ENCODE measurements at regions not wholly inside any gene's neighbourhood (a gene's known extent, or its start where the extent isn't known, plus 50 kb on each side); places are given as distances from the start of the nearest gene placed in this dataset.

DNA sequence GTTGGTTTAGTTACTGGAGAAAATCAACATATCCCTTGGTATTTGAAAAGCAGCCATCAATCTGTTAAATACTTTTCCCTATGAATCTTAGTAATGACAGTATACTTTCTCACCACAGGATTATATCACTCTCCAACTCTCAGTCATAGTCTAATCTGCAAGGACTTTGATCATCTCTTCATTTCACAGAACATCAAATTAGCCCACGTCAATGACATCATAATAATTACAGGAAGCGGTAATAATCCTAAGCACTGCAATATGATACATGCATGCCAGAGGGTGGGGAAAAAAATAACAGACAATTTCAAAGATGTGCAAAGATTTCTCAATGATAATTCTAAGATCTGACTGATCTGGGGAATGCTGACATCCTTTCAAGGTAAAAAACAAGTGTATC, 404.1 kb downstream of the GPM6A start:
- Histone ChIP-seq H3K4me1 (ENCODE audit: insufficient read depth, low read length, poor library complexity, severe bottlenecking) (no peaks in the 10 kb centered on the region), H3K27me3 (ENCODE audit: insufficient read depth, low read length, poor library complexity, severe bottlenecking) (no peaks in the 10 kb centered on the region), H3K9me2 (replicated peaks; ENCODE audit: low read depth, low read length) (no peaks in the 10 kb centered on the region), H3K9ac (ENCODE audit: low read depth, low read length, poor library complexity, severe bottlenecking) (no peak overlapping the region), H2AFZ (ENCODE audit: low read length) (no peak overlapping the region), H3K79me2 (ENCODE audit: insufficient read depth, low read length) (no peaks in the 10 kb centered on the region), H3K4me2 (ENCODE audit: low read depth, low read length, poor library complexity, severe bottlenecking) (no peak overlapping the region), H3K36me3 (ENCODE audit: insufficient read depth, low read length) (no peaks in the 10 kb centered on the region), H3K4me3 (ENCODE audit: low read length, poor library complexity, severe bottlenecking) (no peak overlapping the region), H3F3A (ENCODE audit: low read depth) (no peaks in the 10 kb centered on the region), H3K9me3 (ENCODE audit: insufficient read depth, low read depth, low read length) (no peaks in the 10 kb centered on the region), H4K20me1 (ENCODE audit: insufficient read depth, low read length, poor library complexity, severe bottlenecking) (no peaks in the 10 kb centered on the region)
- TF ChIP-seq, protein P1, sequence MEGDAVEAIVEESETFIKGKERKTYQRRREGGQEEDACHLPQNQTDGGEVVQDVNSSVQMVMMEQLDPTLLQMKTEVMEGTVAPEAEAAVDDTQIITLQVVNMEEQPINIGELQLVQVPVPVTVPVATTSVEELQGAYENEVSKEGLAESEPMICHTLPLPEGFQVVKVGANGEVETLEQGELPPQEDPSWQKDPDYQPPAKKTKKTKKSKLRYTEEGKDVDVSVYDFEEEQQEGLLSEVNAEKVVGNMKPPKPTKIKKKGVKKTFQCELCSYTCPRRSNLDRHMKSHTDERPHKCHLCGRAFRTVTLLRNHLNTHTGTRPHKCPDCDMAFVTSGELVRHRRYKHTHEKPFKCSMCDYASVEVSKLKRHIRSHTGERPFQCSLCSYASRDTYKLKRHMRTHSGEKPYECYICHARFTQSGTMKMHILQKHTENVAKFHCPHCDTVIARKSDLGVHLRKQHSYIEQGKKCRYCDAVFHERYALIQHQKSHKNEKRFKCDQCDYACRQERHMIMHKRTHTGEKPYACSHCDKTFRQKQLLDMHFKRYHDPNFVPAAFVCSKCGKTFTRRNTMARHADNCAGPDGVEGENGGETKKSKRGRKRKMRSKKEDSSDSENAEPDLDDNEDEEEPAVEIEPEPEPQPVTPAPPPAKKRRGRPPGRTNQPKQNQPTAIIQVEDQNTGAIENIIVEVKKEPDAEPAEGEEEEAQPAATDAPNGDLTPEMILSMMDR (conservative IDR thresholded peaks at IDR 0.05; ENCODE audit: low read length): no peak
- no peak for TF ChIP-seq EZH2phosphoT487 (IDR thresholded peaks at IDR 0.05; ENCODE audit: borderline replicate concordance)

DNA sequence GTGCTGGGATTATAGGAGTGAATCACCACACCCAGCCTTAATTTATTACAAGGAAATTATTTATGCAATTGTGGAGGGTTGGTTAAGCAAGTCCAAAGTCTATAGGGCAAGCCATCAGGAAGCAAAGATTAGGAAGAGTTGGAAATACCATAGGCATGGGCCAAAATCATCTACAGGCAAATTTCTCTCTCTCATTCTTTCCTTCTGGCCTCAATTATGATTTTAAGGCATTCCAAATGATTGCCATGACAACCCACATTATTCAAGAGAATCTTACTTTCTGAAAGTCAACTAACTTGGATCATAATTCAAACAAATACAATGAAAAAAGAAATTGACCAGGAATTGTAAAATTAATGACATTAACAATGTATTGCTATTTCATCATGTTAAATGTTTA, 400.8 kb downstream of the GPM6A start:
- no peak for TF ChIP-seq EZH2phosphoT487 (IDR thresholded peaks at IDR 0.05; ENCODE audit: borderline replicate concordance)
- TF ChIP-seq, protein P1 (conservative IDR thresholded peaks at IDR 0.05; ENCODE audit: low read length): no peak

DNA sequence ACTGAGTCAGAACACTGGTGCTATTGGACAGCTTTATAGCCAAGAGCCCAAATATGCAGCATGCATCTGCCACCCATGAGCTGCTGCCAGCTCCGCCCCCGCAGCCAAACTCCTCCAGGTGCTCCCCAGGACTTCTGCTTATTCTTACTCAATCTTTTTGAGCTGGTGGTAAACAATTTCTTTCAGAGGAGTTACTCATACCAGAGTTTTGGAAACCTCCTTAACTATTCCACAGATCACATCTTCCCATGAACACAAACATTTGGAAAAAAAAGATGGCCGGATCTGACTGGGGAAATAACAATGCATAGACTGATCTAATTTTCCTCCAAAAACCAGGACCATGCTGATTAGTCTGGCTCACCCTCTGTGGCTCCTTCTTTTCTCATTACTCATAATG, 399.9 kb downstream of the GPM6A start:
- H3K9ac ChIP-seq (ENCODE audit: low read depth, low read length, poor library complexity, severe bottlenecking): no peak overlapping the region
- H3F3A ChIP-seq (ENCODE audit: low read depth): no peaks in the 10 kb centered on the region
- H3K79me2 ChIP-seq (ENCODE audit: insufficient read depth, low read length): no peaks in the 10 kb centered on the region
- H3K27me3 ChIP-seq (ENCODE audit: insufficient read depth, low read length, poor library complexity, severe bottlenecking): no peaks in the 10 kb centered on the region
- no peaks in the 10 kb centered on the region for H3K9me2 ChIP-seq (replicated peaks; ENCODE audit: low read depth, low read length)
- no peak overlapping the region for H3K4me2 ChIP-seq (ENCODE audit: low read depth, low read length, poor library complexity, severe bottlenecking)
- H3K9me3 ChIP-seq (ENCODE audit: insufficient read depth, low read depth, low read length): no peaks in the 10 kb centered on the region
- no peaks in the 10 kb centered on the region for H3K36me3 ChIP-seq (ENCODE audit: insufficient read depth, low read length)
- no peak overlapping the region for H3K4me3 ChIP-seq (ENCODE audit: low read length, poor library complexity, severe bottlenecking)
- H2AFZ ChIP-seq (ENCODE audit: low read length): no peak overlapping the region
- no peak for TF ChIP-seq EZH2phosphoT487 (IDR thresholded peaks at IDR 0.05; ENCODE audit: borderline replicate concordance)
- TF ChIP-seq, protein P1 (conservative IDR thresholded peaks at IDR 0.05; ENCODE audit: low read length): no peak
- no peaks in the 10 kb centered on the region for H3K4me1 ChIP-seq (ENCODE audit: insufficient read depth, low read length, poor library complexity, severe bottlenecking)
- H4K20me1 ChIP-seq (ENCODE audit: insufficient read depth, low read length, poor library complexity, severe bottlenecking): no peaks in the 10 kb centered on the region

More for the DNA sequence above, 400.8 kb downstream of the GPM6A start:
- Histone ChIP-seq H4K20me1 (ENCODE audit: insufficient read depth, low read length, poor library complexity, severe bottlenecking) (no peaks in the 10 kb centered on the region), H3K9me3 (ENCODE audit: insufficient read depth, low read depth, low read length) (no peaks in the 10 kb centered on the region), H3K36me3 (ENCODE audit: insufficient read depth, low read length) (no peaks in the 10 kb centered on the region), H3K4me1 (ENCODE audit: insufficient read depth, low read length, poor library complexity, severe bottlenecking) (no peaks in the 10 kb centered on the region), H3K9ac (ENCODE audit: low read depth, low read length, poor library complexity, severe bottlenecking) (no peak overlapping the region), H3K79me2 (ENCODE audit: insufficient read depth, low read length) (no peaks in the 10 kb centered on the region), H2AFZ (ENCODE audit: low read length) (no peak overlapping the region), H3K9me2 (replicated peaks; ENCODE audit: low read depth, low read length) (no peaks in the 10 kb centered on the region), H3K27me3 (ENCODE audit: insufficient read depth, low read length, poor library complexity, severe bottlenecking) (no peaks in the 10 kb centered on the region), H3K4me3 (ENCODE audit: low read length, poor library complexity, severe bottlenecking) (no peak overlapping the region), H3F3A (ENCODE audit: low read depth) (no peaks in the 10 kb centered on the region), H3K4me2 (ENCODE audit: low read depth, low read length, poor library complexity, severe bottlenecking) (no peak overlapping the region)
